ENCODE measurements at regions not wholly inside any gene's neighbourhood (a gene's known extent, or its start where the extent isn't known, plus 50 kb on each side); places are given as distances from the start of the nearest gene placed in this dataset.
"Not testable (repeated sequence)": the region's sequence is repeated elsewhere in the genome, so short reads cannot be mapped to it uniquely, and the experiment has no call there.

GRCh38 chr1:112092656-112093371, 103.3 kb upstream of the KCND3 start:
- in situ Hi-C loops (cut with HindIII; ENCODE audit: low sequenced_read_pairs) = no loop called here

GRCh38 chr1:112093372-112093694, 103.9 kb upstream of the KCND3 start:
- in situ Hi-C loops (cut with HindIII; ENCODE audit: low sequenced_read_pairs) = no loop called here

DNA sequence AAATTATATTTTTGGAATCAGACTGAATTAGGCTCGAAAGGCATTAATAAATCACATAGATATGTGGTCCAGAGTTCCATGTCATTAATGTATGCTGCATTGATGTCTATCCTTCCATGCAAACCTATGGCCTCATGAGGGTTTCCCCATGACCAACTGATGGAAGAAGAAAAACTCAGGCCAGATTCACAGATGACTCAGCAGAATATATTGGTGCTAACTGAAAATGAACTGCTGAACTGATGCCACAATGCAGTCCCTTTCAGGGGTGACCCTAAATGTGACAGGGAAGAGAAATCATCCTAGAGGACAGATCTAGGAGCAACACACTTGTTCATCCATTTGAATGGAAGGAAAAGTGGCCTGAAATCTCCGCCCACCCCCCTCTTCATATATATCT, 110.5 kb upstream of the KCND3 start:
- in situ Hi-C loops (cut with HindIII; ENCODE audit: low sequenced_read_pairs) = no loop called here

GRCh38 chr1:112105557-112105956, 116.1 kb upstream of the KCND3 start:
- in situ Hi-C loops (cut with HindIII; ENCODE audit: low sequenced_read_pairs) = no loop called here

- in situ Hi-C loops (cut with HindIII; ENCODE audit: low sequenced_read_pairs) = loop anchor here (5.0 kb wide), 1 partner anchor 82 kb away; no protein-coding TSS in a partner anchor
These were observed 120.6 kb upstream of the KCND3 start for GRCh38 chr1:112110031-112110430.

- in situ Hi-C loops (cut with HindIII; ENCODE audit: low sequenced_read_pairs) = loop anchor here (5.0 kb wide), 1 partner anchor 81 kb away; no protein-coding TSS in a partner anchor
These were observed 122.3 kb upstream of the KCND3 start for GRCh38 chr1:112111734-112112133.

- in situ Hi-C loops (cut with HindIII; ENCODE audit: low sequenced_read_pairs) = loop anchor here (5.0 kb wide), 1 partner anchor 78 kb away; no protein-coding TSS in a partner anchor
These were observed 125.1 kb upstream of the KCND3 start for GRCh38 chr1:112114540-112114939.

DNA sequence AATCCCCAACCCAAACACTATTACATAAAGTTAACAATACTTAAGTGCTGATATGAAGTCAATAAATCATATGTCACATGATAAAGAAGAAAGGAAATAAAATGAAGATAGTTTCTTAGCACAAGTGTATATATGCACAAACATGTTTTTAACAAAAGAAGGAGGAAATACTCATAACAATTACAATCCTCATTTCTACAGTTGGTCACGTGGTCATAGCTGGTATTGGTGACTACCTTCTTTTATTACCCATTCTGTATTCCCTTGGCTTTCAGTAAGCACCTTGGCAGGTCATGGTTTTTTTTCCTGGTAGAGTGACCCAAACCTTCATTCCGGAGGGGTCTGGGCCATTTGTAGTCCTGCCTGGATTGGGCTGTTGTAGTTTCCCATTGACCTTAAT, 137.1 kb upstream of the KCND3 start:
- in situ Hi-C loops (cut with HindIII; ENCODE audit: low sequenced_read_pairs) = no loop called here

GRCh38 chr1:112127606-112128005, 138.1 kb upstream of the KCND3 start:
- in situ Hi-C loops (cut with HindIII; ENCODE audit: low sequenced_read_pairs) = not testable (repeated sequence)

DNA sequence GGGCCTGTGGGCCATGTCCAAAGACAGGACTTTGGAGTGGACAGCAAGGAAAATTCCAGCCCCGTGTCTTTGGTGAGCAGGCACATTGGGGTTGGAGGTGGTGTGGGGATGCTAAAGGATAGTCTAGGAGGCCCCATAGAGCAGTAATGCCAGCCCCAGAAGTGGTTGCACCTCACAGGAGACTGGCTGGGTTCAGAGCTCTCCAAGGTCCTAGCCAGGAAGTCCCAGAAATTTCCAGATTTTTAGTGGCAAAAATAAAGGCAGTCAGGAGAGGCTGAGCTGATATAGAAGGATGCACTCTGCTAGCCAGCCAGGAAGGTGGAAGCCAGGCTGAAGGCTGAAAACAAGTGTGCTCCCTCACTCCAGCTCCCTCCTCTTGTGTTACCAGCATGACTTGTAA, 144.0 kb upstream of the KCND3 start:
- in situ Hi-C loops (cut with HindIII; ENCODE audit: low sequenced_read_pairs) = no loop called here

GRCh38 chr1:112140743-112141142, 151.3 kb upstream of the KCND3 start:
- in situ Hi-C loops (cut with HindIII; ENCODE audit: low sequenced_read_pairs) = no loop called here

DNA sequence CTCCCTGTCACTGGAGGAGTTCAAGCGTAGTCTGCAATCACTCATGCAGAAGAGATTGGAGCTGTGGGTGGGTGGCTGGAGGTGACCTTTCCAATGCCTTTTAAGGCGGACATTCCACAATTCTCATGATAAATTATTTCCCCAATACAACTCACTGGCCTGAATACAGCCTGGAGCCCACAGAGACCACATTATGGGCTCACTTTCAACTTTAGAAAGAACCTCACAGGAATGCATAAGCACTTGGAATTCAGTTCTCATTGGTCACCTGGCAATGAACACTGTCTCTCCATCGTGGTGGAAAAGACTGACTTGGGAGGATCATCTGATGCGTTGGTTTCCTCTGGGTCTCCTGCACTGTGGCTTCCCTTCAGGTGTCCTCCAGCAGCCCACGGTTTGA, 151.8 kb upstream of the KCND3 start:
- in situ Hi-C loops (cut with HindIII; ENCODE audit: low sequenced_read_pairs) = no loop called here

GRCh38 chr1:112141923-112142322, 152.5 kb upstream of the KCND3 start:
- in situ Hi-C loops (cut with HindIII; ENCODE audit: low sequenced_read_pairs) = no loop called here

- in situ Hi-C loops (cut with HindIII; ENCODE audit: low sequenced_read_pairs) = no loop called here
These were observed 154.5 kb upstream of the KCND3 start for GRCh38 chr1:112143871-112144441.

- in situ Hi-C loops (cut with HindIII; ENCODE audit: low sequenced_read_pairs) = no loop called here
These were observed 155.4 kb upstream of the KCND3 start for GRCh38 chr1:112144733-112145426.

DNA sequence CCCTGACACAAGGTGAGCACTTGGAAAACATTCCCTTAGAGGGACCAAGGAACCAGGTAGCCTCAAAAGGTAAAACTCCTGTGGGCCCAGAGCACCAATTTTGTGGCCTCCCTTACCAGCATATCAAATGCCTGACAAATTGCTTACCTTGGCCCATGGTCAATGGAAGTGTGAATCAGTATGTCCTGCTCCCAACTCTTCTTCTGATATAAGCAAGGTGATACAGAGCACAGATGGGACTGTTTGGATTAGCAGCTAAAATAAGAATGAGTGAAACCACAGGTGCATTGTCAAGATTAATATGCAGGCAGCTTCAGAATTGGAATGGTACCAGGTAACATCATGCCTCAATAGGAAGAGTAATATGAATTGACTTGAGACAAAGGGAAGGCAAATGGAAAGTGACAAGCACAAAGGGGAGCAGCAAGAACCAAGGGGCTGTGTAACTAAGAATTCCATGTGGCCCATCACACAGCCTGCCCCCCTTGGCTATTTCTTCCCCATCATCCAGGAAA, 156.8 kb upstream of the KCND3 start:
- in situ Hi-C loops (cut with HindIII; ENCODE audit: low sequenced_read_pairs) = no loop called here

- in situ Hi-C loops (cut with HindIII; ENCODE audit: low sequenced_read_pairs) = not testable (repeated sequence)
These were observed 170.7 kb upstream of the KCND3 start for GRCh38 chr1:112160214-112160613.

GRCh38 chr1:112165375-112165774, 175.9 kb upstream of the KCND3 start:
- in situ Hi-C loops (cut with HindIII; ENCODE audit: low sequenced_read_pairs) = no loop called here

GRCh38 chr1:112169517-112169916, 180.0 kb upstream of the KCND3 start:
- in situ Hi-C loops (cut with HindIII; ENCODE audit: low sequenced_read_pairs) = no loop called here

DNA sequence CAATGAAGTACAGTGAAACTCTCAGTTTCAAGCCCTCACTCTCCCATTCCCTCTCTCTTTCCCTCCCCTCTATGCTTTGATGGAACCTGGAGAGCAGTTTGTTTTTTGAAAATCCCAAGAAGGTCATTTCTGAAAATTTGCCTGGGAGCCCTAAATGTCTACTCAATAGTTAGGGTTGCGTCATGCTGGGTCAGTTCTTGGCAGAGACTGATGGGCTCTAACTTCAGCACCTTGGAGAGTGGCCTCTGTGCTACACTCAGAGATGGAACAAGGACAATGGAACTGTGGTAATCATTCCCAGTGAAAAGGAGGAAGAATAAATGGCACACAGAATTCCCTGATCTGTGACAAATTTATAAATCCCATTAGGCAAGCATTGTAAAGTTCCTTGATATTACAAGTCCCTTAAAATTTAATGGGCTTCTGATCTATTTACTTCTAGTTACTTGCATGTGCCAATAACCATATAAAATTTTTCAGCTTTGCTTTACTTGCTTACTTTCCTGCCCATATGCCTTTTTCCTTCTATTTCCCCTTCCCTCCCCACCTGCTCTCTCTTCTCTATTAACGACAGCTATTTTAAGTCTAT, 182.9 kb upstream of the KCND3 start:
- in situ Hi-C loops (cut with HindIII; ENCODE audit: low sequenced_read_pairs) = no loop called here

DNA sequence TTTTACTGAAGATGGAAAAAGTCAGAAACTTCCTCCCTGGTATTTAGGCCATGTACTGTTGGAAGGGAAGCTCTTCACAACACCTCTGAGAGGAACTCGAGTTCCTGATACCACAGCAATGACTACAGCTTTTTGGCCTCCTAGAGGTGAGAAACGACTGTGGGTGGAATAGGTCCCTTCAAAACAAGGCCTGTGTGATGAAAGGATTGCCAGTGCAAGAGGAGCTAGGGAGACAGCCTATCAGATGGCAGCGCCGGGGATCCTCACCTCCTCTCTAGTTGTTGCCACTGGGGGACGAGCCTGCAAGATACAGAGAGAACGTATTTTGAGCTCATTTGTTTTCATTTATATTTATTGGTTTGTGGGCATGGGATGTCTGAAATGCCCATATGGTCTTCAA, 187.8 kb upstream of the KCND3 start:
- in situ Hi-C loops (cut with HindIII; ENCODE audit: low sequenced_read_pairs) = no loop called here

GRCh38 chr1:112188611-112189010, 199.1 kb upstream of the KCND3 start:
- in situ Hi-C loops (cut with HindIII; ENCODE audit: low sequenced_read_pairs) = no loop called here

All from endothelial cell of hepatic sinusoid (primary cell).